K562 (cell line): ENCODE measurements at regions not wholly inside any gene's neighbourhood (a gene's known extent, or its start where the extent isn't known, plus 50 kb on each side); places are given as distances from the start of the nearest gene placed in this dataset.

ENCODE experiments used
- ATAC-seq: fragments of 200-7000 bp; cut with Tn5 transposase; 3 replicates; pipeline ENCODE4 v1.9.1; 2020; ENCODE audit warnings: moderate library complexity
- BruUV-seq: library from RNA; stranded (reverse); fragments of 400-500 nt; replicated peaks from 2 replicates; lab custom pipeline; 2021; lab: Mats Ljungman, UMichigan
- CTCF ChIA-PET: fragments of 300-600 bp; formaldehyde crosslinking; extraction: SDS; loops from one replicate; lab custom pipeline; 2021; ENCODE audit warnings: low intra/inter-chr PET ratio; lab: Yijun Ruan, JAX
- POLR2A ChIA-PET: fragments of 300-600, 350-650 bp; sonication (Branson Sonifier 250); formaldehyde crosslinking; extraction: SDS; loops from one replicate; lab custom pipeline; 2021; ENCODE audit warnings: antibody characterized with exemption, inconsistent platforms; lab: Yijun Ruan, JAX
- DNase-seq, 4 experiments: peaks; one replicate each; pipeline versions ENCODE4 v3.0.0 to v3.0.0-alpha.2; 2011 to 2018; ENCODE audit warnings: low spot score in 3 of 4, mixed read lengths in 3 of 4; ENCODE audit errors: extremely low read depth in 1 of 4
- FAIRE-seq: peaks from 2 replicates; lab custom pipeline; 2011; peaks lifted over from hg19 to GRCh38; lab: Jason Lieb, UNC
- H2AFZ ChIP-seq: 2 replicates; pipeline ENCODE4 v1.6.0; 2011; ENCODE audit warnings: low read depth, low read length, control low read depth, inconsistent platforms
- H3K27ac ChIP-seq: fragments of 200-600 bp; 3 replicates; pipeline ENCODE4 v1.8.0; 2011; ENCODE audit warnings: low read depth, mild to moderate bottlenecking, control low read depth, inconsistent platforms, low read length, moderate library complexity, mixed read lengths; ENCODE audit errors: extremely low read depth
- H3K27me3 ChIP-seq, 2 experiments: fragments of 300-600 bp in 1 of 2; 2 replicates in 1 of 2; 3 replicates in 1 of 2; pipeline versions ENCODE4 v1.6.0 to v1.8.0; 2011; ENCODE audit warnings: inconsistent platforms in 2 of 2, low read length in 2 of 2, mild to moderate bottlenecking in 1 of 2, mixed read lengths in 1 of 2, moderate library complexity in 1 of 2; ENCODE audit not compliant: control insufficient read depth in 2 of 2, insufficient read depth in 2 of 2
- H3K36me3 ChIP-seq: fragments of 300-600 bp; 3 replicates; pipeline ENCODE4 v1.8.0; 2011; ENCODE audit warnings: mild to moderate bottlenecking, low read length, inconsistent platforms; ENCODE audit not compliant: control insufficient read depth, insufficient read depth
- H3K4me1 ChIP-seq, 2 experiments: fragments of 200-600 bp in 1 of 2; replicated peaks in 1 of 2; 2 replicates in 1 of 2; 3 replicates in 1 of 2; pipeline versions ENCODE4 v1.5.1 to v1.8.0; 2011; ENCODE audit warnings: inconsistent platforms in 2 of 2, low read length in 2 of 2, mild to moderate bottlenecking in 1 of 2, mixed read lengths in 1 of 2, moderate library complexity in 1 of 2; ENCODE audit not compliant: control insufficient read depth in 2 of 2, insufficient read depth in 2 of 2
- H3K4me2 ChIP-seq: 2 replicates; pipeline ENCODE4 v1.6.1; 2011; ENCODE audit warnings: low read length, control low read depth, inconsistent platforms, mixed read lengths; ENCODE audit not compliant: insufficient read depth
- H3K4me3 ChIP-seq: fragments of 200-600 bp; sonication (generic), shearing (Covaris generic); 2 replicates; pipeline ENCODE4 v1.5.1; 2016; ENCODE audit warnings: control low read depth, inconsistent platforms
- H3K79me2 ChIP-seq: fragments of 200-600 bp; 3 replicates; pipeline ENCODE4 v1.8.0; 2011; ENCODE audit warnings: low read length, inconsistent platforms; ENCODE audit not compliant: control insufficient read depth, insufficient read depth
- H3K9ac ChIP-seq, 2 experiments: 2 replicates each; pipeline versions ENCODE4 v1.6.0 to v1.6.1; 2011; ENCODE audit warnings: low read depth in 2 of 2, low read length in 2 of 2, control low read depth in 1 of 2, inconsistent platforms in 1 of 2, mild to moderate bottlenecking in 1 of 2, mixed read lengths in 1 of 2; ENCODE audit not compliant: insufficient read depth in 1 of 2
- H3K9me1 ChIP-seq: one replicate; pipeline ENCODE4 v1.6.0; 2011; ENCODE audit warnings: inconsistent platforms, mild to moderate bottlenecking, low read length, moderate library complexity; ENCODE audit not compliant: control insufficient read depth, insufficient read depth
- H3K9me3 ChIP-seq: replicated peaks from 2 replicates; pipeline ENCODE4 v1.5.1; 2011; ENCODE audit warnings: low read depth, low read length, inconsistent platforms; ENCODE audit not compliant: control insufficient read depth, insufficient read depth
- H4K20me1 ChIP-seq: replicated peaks from 2 replicates; pipeline ENCODE4 v1.6.1; 2011; ENCODE audit warnings: low read length, inconsistent platforms, mixed read lengths; ENCODE audit not compliant: control insufficient read depth, insufficient read depth
- CBFA2T3 ChIP-seq: fragments of 450-650 bp; IDR thresholded peaks from 2 replicates; pipeline ENCODE4 v1.6.1; 2017
- CHD2 ChIP-seq: IDR thresholded peaks from 2 replicates; pipeline ENCODE4 v1.6.1; 2011; ENCODE audit warnings: low read depth, low read length
- ESRRA ChIP-seq: fragments of 450-650 bp; IDR thresholded peaks from 2 replicates; pipeline ENCODE4 v1.6.1; 2014; ENCODE audit warnings: low read depth, mild to moderate bottlenecking, moderate library complexity, borderline replicate concordance
- JUNB ChIP-seq: fragments of 450-650 bp; formaldehyde crosslinking; conservative IDR thresholded peaks from 2 replicates; pipeline ENCODE4 v1.4.0; 2020; ENCODE audit warnings: mild to moderate bottlenecking
- PHF21A ChIP-seq: fragments of 450-650 bp; IDR thresholded peaks from 2 replicates; pipeline ENCODE4 v1.6.1; 2017; ENCODE audit warnings: low read depth, borderline replicate concordance
- RBM15 ChIP-seq: fragments of 200-400 bp; formaldehyde crosslinking; IDR thresholded peaks from 2 replicates; pipeline ENCODE4 v1.6.1; 2018; ENCODE audit warnings: mild to moderate bottlenecking, low read length, moderate library complexity; ENCODE audit not compliant: insufficient read depth
- USF1 ChIP-seq: sonication (generic); formaldehyde crosslinking; IDR thresholded peaks from 2 replicates; pipeline ENCODE4 v1.9.0; 2022; ENCODE audit warnings: mild to moderate bottlenecking, missing genetic modification reagents
- ZNF57 ChIP-seq: fragments of 450-650 bp; formaldehyde crosslinking; IDR thresholded peaks from 2 replicates; pipeline ENCODE4 v1.4.0; 2020; ENCODE audit warnings: mild to moderate bottlenecking, moderate library complexity
- WGBS: fragments of 100-300 bp; shearing (Covaris generic); methylation state at CpG from one replicate; pipeline ENCODE4 v1.1.6; 2016; ENCODE audit warnings: low coverage, mixed read lengths; ENCODE audit not compliant: insufficient coverage; ENCODE audit errors: missing lambda C conversion rate; 5-methylcytosine and 5-hydroxymethylcytosine counted together
- in situ Hi-C: fragments of 300-500 bp; cut with MboI; formaldehyde crosslinking; loops from 4 replicates; pipeline ENCODE4 v1.15.0; 2018; ENCODE audit warnings: inconsistent platforms, mixed read lengths
- intact Hi-C: fragments of 100-400 bp; cut with micrococcal nuclease; formaldehyde crosslinking; loops from 2 replicates; pipeline ENCODE4 v1.14.2; 2022
- TF ChIP-seq, protein P1 (sequence below): fragments of 250-450 bp; sonication (Bioruptor Pico); IDR thresholded peaks from 2 replicates; pipeline ENCODE4 v1.5.0; 2021
- TF ChIP-seq, protein P2 (sequence below), 2 experiments: fragments of 450-650 bp; IDR thresholded peaks; 2 replicates each; pipeline ENCODE4 v1.6.1; 2016

DNA sequence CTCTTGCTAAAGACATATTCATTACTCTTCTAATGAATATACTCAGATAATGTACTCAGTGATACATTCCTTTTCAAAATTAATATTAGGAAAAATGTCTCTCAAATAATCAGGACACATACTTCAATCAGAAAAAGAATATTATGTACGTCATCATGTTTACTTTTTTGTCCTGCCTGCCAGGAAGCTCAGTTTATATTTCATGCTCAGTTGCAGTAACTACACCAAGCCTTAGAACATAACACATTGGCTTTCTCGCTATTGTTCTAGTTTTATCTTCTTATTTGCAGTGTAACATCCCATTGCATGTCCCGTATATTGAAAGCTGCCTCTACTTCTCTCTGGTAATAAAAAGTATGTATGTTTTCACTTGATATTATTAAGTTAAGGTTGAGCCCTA, 181.5 kb upstream of the LPP start:
- ATAC-seq (no peak), DNase-seq (no peak), FAIRE-seq (no peak)
- no peak overlapping the region for H3K9ac ChIP-seq
- no peak overlapping the region for H3K27ac ChIP-seq
- peaks cover 0 to 6% of the 10 kb centered on the region in 2 experiments; a peak in 1 of 5 replicates for H3K27me3 ChIP-seq
- in situ Hi-C loops = no loop called here
- H3K4me1 ChIP-seq = no peaks in the 10 kb centered on the region
- TF ChIP-seq ESRRA (no peak), JUNB (no peak), CHD2 (no peak), PHF21A (no peak), RBM15 (no peak), CBFA2T3 (no peak), ZNF57 (CRISPR knock-in tag) (no peak), USF1 (no peak)
- TF ChIP-seq, protein P1, sequence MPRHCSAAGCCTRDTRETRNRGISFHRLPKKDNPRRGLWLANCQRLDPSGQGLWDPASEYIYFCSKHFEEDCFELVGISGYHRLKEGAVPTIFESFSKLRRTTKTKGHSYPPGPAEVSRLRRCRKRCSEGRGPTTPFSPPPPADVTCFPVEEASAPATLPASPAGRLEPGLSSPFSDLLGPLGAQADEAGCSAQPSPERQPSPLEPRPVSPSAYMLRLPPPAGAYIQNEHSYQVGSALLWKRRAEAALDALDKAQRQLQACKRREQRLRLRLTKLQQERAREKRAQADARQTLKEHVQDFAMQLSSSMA (CRISPR knock-in tag) = no peak
- TF ChIP-seq, protein P2, sequence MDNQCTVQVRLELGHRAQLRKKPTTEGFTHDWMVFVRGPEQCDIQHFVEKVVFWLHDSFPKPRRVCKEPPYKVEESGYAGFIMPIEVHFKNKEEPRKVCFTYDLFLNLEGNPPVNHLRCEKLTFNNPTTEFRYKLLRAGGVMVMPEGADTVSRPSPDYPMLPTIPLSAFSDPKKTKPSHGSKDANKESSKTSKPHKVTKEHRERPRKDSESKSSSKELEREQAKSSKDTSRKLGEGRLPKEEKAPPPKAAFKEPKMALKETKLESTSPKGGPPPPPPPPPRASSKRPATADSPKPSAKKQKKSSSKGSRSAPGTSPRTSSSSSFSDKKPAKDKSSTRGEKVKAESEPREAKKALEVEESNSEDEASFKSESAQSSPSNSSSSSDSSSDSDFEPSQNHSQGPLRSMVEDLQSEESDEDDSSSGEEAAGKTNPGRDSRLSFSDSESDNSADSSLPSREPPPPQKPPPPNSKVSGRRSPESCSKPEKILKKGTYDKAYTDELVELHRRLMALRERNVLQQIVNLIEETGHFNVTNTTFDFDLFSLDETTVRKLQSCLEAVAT (IDR thresholded peaks at IDR 0.05) = no peak
- no peaks in the 10 kb centered on the region for H4K20me1 ChIP-seq
- H3K9me1 ChIP-seq = no peaks in the 10 kb centered on the region
- H2AFZ ChIP-seq = no peak overlapping the region
- no peaks in the 10 kb centered on the region for H3K9me3 ChIP-seq
- POLR2A ChIA-PET = no interaction called here
- no peaks in the 10 kb centered on the region for H3K36me3 ChIP-seq
- intact Hi-C loops = no loop called here
- no TSS peak for BruUV-seq
- 2% methylated on average over 3 of the region's 3 CpGs for WGBS
- no peaks in the 10 kb centered on the region for H3K79me2 ChIP-seq
- no peak overlapping the region for H3K4me2 ChIP-seq
- CTCF ChIA-PET = no interaction called here
- H3K4me3 ChIP-seq = no peak overlapping the region
